ENCODE measurements at regions not wholly inside any gene's neighbourhood (a gene's known extent, or its start where the extent isn't known, plus 50 kb on each side); places are given as distances from the start of the nearest gene placed in this dataset.

DNA sequence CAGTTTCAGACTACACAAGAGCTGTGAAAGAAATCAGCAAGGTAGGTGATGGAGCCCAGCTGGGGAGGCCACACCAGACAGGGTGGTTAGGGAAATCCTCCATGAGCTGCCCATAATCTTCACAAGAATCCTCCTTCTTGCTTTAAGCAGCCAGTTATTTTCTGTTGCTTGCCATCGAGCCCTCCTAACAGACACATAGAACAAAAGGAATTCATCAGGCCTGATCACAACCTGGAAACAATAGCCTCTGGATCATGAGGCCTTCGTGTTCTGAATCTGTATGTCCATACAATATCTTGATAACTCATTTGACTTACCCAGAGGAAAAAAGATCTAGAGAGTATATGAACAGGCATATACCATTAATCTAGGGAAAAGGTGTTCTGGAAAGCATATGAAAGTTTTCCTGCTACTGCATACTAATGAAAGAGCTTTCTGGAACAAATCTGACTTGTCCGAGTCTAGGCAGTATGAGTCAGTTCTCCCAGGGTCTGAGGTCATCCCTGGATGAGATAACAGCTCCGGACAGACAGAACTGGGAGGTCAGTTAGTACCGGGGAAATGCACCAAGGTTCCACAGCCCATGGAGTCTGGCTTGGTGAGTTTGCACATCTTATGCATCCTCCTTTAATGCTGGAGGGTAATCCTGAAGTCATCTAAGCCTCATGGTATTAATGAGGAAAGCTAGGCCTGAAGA lies 52.8 kb upstream of the ELK3 start:
- H3K4me1 ChIP-seq (ENCODE audit: control insufficient read depth, insufficient read depth, low read length), result no peaks in the 10 kb centered on the region
- H3K9me3 ChIP-seq (ENCODE audit: control insufficient read depth, insufficient read depth, low read depth, low read length), result no peaks in the 10 kb centered on the region
- ChIA-PET POLR2A (no interaction called here), CTCF (interaction anchor here (0.7 to 1.1 kb wide), 2 partner anchors 71 to 1440 kb away, joined by 3 read pairs; no protein-coding TSS in a partner anchor)
- no peak overlapping the region for H3K27ac ChIP-seq (ENCODE audit: extremely low read depth, low read depth, low read length)
- no peaks in the 10 kb centered on the region for H3K36me3 ChIP-seq (ENCODE audit: control insufficient read depth in 2 of 2, insufficient read depth in 1 of 2, low read length in 2 of 2)
- H3K4me3 ChIP-seq (ENCODE audit: low read depth, low read length), result no peak overlapping the region
- TF ChIP-seq ZNF311 (tag by site-specific recombination; IDR thresholded peaks at IDR 0.05; ENCODE audit: borderline replicate concordance) (no peak), MZF1 (tag by site-specific recombination; IDR thresholded peaks at IDR 0.05; ENCODE audit: borderline replicate concordance) (no peak), OVOL3 (tag by site-specific recombination; IDR thresholded peaks at IDR 0.05) (no peak), ZBTB1 (tag by site-specific recombination; IDR thresholded peaks at IDR 0.05) (no peak), ZNF324 (tag by site-specific recombination; IDR thresholded peaks at IDR 0.05) (no peak), ZNF248 (tag by site-specific recombination; IDR thresholded peaks at IDR 0.05) (no peak), SP2 (tag by site-specific recombination; IDR thresholded peaks at IDR 0.05) (no peak), YY1 (tag by site-specific recombination; IDR thresholded peaks at IDR 0.05) (no peak), ZNF214 (tag by site-specific recombination; IDR thresholded peaks at IDR 0.05; ENCODE audit: borderline replicate concordance) (no peak), ZNF391 (tag by site-specific recombination; IDR thresholded peaks at IDR 0.05; ENCODE audit: borderline replicate concordance, low read depth) (no peak), ZSCAN30 (tag by site-specific recombination; IDR thresholded peaks at IDR 0.05) (no peak), ZNF785 (tag by site-specific recombination; IDR thresholded peaks at IDR 0.05) (no peak), MYNN (tag by site-specific recombination; IDR thresholded peaks at IDR 0.05; ENCODE audit: borderline replicate concordance) (no peak), KLF8 (tag by site-specific recombination; IDR thresholded peaks at IDR 0.05) (no peak), KLF1 (tag by site-specific recombination; IDR thresholded peaks at IDR 0.05) (no peak), GLI2 (tag by site-specific recombination; IDR thresholded peaks at IDR 0.05; ENCODE audit: borderline replicate concordance, low read depth) (no peak), ZNF701 (tag by site-specific recombination; IDR thresholded peaks at IDR 0.05) (no peak), ZNF558 (tag by site-specific recombination; IDR thresholded peaks at IDR 0.05) (no peak), EGR2 (tag by site-specific recombination; IDR thresholded peaks at IDR 0.05; ENCODE audit: low read depth) (no peak)

DNA sequence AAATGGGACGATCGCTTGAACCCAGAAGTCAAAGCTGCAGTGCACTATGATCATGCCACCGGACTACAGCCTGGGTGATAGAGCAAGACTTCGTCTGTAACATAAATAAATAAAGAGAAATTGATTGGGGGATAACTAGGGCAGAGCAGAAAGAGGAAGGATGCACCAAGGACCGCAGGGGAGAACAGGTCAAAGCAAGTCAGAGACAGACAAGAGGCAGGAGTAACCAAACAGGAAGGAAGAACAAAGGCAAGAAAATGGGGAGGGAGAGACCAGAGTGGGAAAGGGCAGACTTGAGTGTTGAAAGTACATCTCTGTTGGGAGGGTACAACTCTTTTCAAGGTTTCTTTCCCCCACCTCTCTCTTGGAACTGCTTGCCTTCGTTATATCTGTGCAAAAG lies 50.8 kb upstream of the ELK3 start:
- no peak overlapping the region for H3K27ac ChIP-seq (ENCODE audit: extremely low read depth, low read depth, low read length)

More for the DNA sequence above, 50.8 kb upstream of the ELK3 start:
- H3K36me3 ChIP-seq (ENCODE audit: control insufficient read depth in 2 of 2, insufficient read depth in 1 of 2, low read length in 2 of 2), result no peaks in the 10 kb centered on the region
- no peaks in the 10 kb centered on the region for H3K4me1 ChIP-seq (ENCODE audit: control insufficient read depth, insufficient read depth, low read length)
- ChIA-PET CTCF (no interaction called here), POLR2A (no interaction called here)
- TF ChIP-seq, protein P1, sequence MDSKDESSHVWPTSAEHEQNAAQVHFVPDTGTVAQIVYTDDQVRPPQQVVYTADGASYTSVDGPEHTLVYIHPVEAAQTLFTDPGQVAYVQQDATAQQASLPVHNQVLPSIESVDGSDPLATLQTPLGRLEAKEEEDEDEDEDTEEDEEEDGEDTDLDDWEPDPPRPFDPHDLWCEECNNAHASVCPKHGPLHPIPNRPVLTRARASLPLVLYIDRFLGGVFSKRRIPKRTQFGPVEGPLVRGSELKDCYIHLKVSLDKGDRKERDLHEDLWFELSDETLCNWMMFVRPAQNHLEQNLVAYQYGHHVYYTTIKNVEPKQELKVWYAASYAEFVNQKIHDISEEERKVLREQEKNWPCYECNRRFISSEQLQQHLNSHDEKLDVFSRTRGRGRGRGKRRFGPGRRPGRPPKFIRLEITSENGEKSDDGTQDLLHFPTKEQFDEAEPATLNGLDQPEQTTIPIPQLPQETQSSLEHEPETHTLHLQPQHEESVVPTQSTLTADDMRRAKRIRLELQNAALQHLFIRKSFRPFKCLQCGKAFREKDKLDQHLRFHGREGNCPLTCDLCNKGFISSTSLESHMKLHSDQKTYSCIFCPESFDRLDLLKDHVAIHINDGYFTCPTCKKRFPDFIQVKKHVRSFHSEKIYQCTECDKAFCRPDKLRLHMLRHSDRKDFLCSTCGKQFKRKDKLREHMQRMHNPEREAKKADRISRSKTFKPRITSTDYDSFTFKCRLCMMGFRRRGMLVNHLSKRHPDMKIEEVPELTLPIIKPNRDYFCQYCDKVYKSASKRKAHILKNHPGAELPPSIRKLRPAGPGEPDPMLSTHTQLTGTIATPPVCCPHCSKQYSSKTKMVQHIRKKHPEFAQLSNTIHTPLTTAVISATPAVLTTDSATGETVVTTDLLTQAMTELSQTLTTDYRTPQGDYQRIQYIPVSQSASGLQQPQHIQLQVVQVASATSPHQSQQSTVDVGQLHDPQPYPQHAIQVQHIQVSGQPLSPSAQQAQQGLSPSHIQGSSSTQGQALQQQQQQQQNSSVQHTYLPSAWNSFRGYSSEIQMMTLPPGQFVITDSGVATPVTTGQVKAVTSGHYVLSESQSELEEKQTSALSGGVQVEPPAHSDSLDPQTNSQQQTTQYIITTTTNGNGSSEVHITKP (tag by site-specific recombination; IDR thresholded peaks at IDR 0.05), result peak; percentile 67
- TF ChIP-seq ZNF133 (tag by site-specific recombination; IDR thresholded peaks at IDR 0.05), result no peak
- H3K9me3 ChIP-seq (ENCODE audit: control insufficient read depth, insufficient read depth, low read depth, low read length), result no peaks in the 10 kb centered on the region
- no peak overlapping the region for H3K4me3 ChIP-seq (ENCODE audit: low read depth, low read length)
